NB4 (cell line): ENCODE measurements at regions not wholly inside any gene's neighbourhood (a gene's known extent, or its start where the extent isn't known, plus 50 kb on each side); places are given as distances from the start of the nearest gene placed in this dataset.

Experiments used
- POLR2A ChIP-seq: IDR thresholded peaks from 2 replicates; pipeline ENCODE4 v1.6.1; 2011; ENCODE audit warnings: mild to moderate bottlenecking; ENCODE audit not compliant: insufficient read length; ENCODE audit errors: extremely low read depth
- TF ChIP-seq, protein P1 (sequence below): IDR thresholded peaks from one replicate; pipeline ENCODE4 v1.5.1; 2012; ENCODE audit warnings: low read depth, low read length

DNA sequence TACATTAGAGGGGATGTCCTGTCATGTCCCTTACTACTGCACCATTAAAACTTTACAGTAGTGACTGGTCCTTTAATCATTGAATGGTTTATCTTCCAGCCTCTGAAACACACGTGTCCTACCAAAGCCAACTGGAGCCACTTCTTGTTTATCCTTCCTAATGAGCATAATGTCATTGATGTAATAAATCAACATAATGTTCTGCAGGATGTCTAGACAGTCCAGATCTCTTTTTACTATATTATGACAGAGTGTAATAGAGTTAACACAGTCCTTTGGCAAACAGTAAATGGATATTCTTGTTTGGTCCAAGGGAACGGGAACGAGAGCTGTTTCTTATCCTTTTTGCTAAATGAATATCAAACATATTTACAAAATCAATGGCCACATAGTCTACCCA lies 88.1 kb upstream of the PTPRD start:
- TF ChIP-seq, protein P1, sequence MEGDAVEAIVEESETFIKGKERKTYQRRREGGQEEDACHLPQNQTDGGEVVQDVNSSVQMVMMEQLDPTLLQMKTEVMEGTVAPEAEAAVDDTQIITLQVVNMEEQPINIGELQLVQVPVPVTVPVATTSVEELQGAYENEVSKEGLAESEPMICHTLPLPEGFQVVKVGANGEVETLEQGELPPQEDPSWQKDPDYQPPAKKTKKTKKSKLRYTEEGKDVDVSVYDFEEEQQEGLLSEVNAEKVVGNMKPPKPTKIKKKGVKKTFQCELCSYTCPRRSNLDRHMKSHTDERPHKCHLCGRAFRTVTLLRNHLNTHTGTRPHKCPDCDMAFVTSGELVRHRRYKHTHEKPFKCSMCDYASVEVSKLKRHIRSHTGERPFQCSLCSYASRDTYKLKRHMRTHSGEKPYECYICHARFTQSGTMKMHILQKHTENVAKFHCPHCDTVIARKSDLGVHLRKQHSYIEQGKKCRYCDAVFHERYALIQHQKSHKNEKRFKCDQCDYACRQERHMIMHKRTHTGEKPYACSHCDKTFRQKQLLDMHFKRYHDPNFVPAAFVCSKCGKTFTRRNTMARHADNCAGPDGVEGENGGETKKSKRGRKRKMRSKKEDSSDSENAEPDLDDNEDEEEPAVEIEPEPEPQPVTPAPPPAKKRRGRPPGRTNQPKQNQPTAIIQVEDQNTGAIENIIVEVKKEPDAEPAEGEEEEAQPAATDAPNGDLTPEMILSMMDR, result no peak
- no peak for TF ChIP-seq POLR2A
